ENCODE measurements at regions not wholly inside any gene's neighbourhood (a gene's known extent, or its start where the extent isn't known, plus 50 kb on each side); places are given as distances from the start of the nearest gene placed in this dataset.

DNA sequence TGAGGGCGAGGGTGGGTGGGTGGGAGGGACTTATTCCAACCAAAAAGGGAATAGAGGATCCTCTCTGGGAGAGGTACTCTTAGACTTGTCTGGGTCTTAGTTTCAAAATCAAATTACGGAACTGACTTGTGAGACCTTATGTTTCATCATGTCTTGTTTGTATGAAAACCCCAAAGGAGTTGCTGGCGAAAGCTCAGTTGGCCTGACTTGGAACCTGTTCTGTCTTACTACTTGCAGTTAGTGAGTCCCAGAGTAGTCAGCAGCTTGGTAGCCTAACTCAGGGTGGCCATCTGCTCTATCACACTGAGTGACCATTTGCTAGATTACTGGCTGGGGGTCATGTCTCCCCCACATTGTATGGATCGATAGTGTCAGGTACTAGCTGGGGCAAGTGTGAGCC, 114.9 kb upstream of the MOCS1 start:
- Histone ChIP-seq H3K9me3 (no peaks in the 10 kb centered on the region), H3K4me3 (no peak overlapping the region), H3K27ac (no peak overlapping the region), H3K27me3 (no peaks in the 10 kb centered on the region), H3K36me3 (no peaks in the 10 kb centered on the region), H3K4me1 (no peaks in the 10 kb centered on the region)
- TF ChIP-seq POLR2AphosphoS5 (IDR thresholded peaks at IDR 0.05) (no peak), EP300 (IDR thresholded peaks at IDR 0.05) (no peak), CTCF (IDR thresholded peaks at IDR 0.05) (no peak)
- DNase-seq, result no peak
- 91 to 93% methylated on average over 4 of the region's 4 CpGs for WGBS, 2 donors
- intact Hi-C loops (cut with DNase I), result no loop called here

DNA sequence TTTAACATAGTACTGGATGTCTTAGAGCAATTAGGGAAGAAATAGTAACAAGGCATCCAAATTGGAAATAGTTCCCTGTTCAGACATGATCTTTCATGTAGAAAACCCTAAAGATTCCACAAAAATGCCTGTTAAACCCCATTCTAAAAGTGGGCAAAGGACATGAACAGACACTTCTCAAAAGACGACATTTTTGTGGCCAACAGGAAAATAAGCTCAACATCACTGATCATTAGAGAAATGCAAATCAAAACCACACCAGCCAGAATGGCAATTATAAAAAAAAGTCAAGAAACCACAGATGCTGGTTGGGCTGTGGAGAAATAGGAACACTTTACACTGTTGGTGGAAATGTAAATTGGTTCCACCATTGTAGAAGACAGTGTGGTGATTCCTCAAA, 109.9 kb upstream of the MOCS1 start:
- DNase-seq, result no peak
- H3K36me3 ChIP-seq, result no peaks in the 10 kb centered on the region
- no peak overlapping the region for H3K27ac ChIP-seq
- H3K9me3 ChIP-seq, result peaks cover 0 to 3% (median 0%) of the 10 kb centered on the region in 4 donors
- intact Hi-C loops (cut with DNase I), result no loop called here
- 65 to 84% methylated on average over 1 of the region's 1 CpG for WGBS, 2 donors
- no peaks in the 10 kb centered on the region for H3K27me3 ChIP-seq
- TF ChIP-seq POLR2A (IDR thresholded peaks at IDR 0.05) (no peak), POLR2AphosphoS5 (IDR thresholded peaks at IDR 0.05) (no peak), CTCF (IDR thresholded peaks at IDR 0.05) (no peak), EP300 (IDR thresholded peaks at IDR 0.05) (no peak)
- H3K4me3 ChIP-seq, result no peak overlapping the region
- H3K4me1 ChIP-seq, result no peaks in the 10 kb centered on the region

DNA sequence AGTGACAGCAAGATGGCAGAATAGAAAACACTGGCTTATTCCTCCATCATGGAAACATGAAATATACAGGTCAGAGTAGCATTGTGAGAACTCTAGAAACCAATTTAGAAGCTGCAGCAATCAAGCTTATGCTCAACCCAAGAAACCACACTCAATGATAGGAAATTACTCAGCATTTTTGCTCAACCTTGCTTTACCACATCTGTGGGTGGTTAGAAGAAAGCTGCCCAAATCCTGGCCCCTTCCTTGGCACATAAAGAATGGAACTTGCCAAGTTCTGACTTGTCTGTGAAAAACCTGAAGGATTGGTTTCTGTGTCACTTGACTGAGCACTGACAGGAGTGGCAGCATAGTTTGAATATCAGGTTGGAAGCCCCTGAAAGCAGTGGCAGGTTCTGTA, 108.0 kb upstream of the MOCS1 start:
- no peaks in the 10 kb centered on the region for H3K27me3 ChIP-seq
- H3K27ac ChIP-seq, result no peak overlapping the region
- intact Hi-C loops (cut with DNase I), result no loop called here
- DNase-seq, result no peak
- H3K36me3 ChIP-seq, result no peaks in the 10 kb centered on the region
- H3K4me3 ChIP-seq, result no peak overlapping the region
- no peaks in the 10 kb centered on the region for H3K4me1 ChIP-seq
- TF ChIP-seq POLR2AphosphoS5 (IDR thresholded peaks at IDR 0.05), result no peak
- TF ChIP-seq CTCF (IDR thresholded peaks at IDR 0.05), result no peak
- no peak for TF ChIP-seq POLR2A (IDR thresholded peaks at IDR 0.05)
- no peak for TF ChIP-seq EP300 (IDR thresholded peaks at IDR 0.05)
- H3K9me3 ChIP-seq, result peaks cover 0 to 3% (median 0%) of the 10 kb centered on the region in 4 donors

DNA sequence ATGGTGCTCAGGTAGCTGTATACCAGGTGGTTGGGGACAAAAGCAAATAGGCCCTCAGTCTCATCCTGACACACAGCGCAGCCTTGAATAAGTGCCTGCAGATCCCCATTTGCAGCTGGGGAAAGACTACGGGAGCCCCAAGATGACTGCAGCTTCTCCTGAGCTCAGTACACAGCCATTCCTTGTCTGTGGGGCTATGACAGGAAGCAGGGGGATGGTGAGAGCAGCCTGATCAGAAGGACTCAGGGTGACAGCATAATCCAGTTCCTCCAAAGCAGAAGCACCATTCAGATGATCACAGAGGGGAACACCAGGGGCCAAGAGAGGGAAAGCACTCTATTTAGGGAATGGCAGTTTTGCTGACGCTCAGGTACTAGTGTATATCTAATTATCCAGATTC, 104.8 kb upstream of the MOCS1 start:
- no peaks in the 10 kb centered on the region for H3K36me3 ChIP-seq
- DNase-seq, result no peak
- no peak overlapping the region for H3K4me3 ChIP-seq
- 74 to 89% methylated on average over 3 of the region's 3 CpGs for WGBS, 2 donors
- H3K9me3 ChIP-seq, result peaks cover 0 to 3% (median 0%) of the 10 kb centered on the region in 4 donors
- no peak for TF ChIP-seq POLR2AphosphoS5 (IDR thresholded peaks at IDR 0.05)
- TF ChIP-seq EP300 (IDR thresholded peaks at IDR 0.05), result no peak
- TF ChIP-seq CTCF (IDR thresholded peaks at IDR 0.05), result no peak
- no peak for TF ChIP-seq POLR2A (IDR thresholded peaks at IDR 0.05)
- H3K27ac ChIP-seq, result no peak overlapping the region
- no peaks in the 10 kb centered on the region for H3K4me1 ChIP-seq
- H3K27me3 ChIP-seq, result no peaks in the 10 kb centered on the region
- intact Hi-C loops (cut with DNase I), result no loop called here

DNA sequence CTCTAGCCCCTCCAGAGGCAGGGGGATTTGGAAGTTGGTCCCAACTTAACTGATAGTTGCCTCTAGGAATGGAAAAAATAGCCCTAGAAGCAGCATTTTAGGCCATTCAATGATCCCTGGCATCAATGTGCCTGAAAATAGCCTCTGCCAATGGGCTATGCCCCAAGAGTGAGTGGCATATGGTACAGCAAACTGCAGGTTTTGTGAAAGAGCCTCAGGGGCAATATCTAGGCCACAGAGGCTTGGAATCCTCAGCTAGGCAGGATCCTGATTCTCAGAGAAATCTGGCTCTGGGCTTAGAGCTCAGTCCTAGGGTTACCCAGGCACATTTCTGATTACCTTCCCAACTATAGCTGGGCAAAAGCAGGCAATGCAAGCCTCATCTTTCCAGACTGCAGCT, 104.4 kb upstream of the MOCS1 start:
- no peak overlapping the region for H3K4me3 ChIP-seq
- TF ChIP-seq CTCF (IDR thresholded peaks at IDR 0.05) (no peak), POLR2A (IDR thresholded peaks at IDR 0.05) (no peak), POLR2AphosphoS5 (IDR thresholded peaks at IDR 0.05) (no peak), EP300 (IDR thresholded peaks at IDR 0.05) (no peak)
- no peaks in the 10 kb centered on the region for H3K4me1 ChIP-seq
- intact Hi-C loops (cut with DNase I), result no loop called here
- H3K9me3 ChIP-seq, result peaks cover 0 to 3% (median 0%) of the 10 kb centered on the region in 4 donors
- no peak for DNase-seq
- no peaks in the 10 kb centered on the region for H3K27me3 ChIP-seq
- H3K27ac ChIP-seq, result no peak overlapping the region
- no peaks in the 10 kb centered on the region for H3K36me3 ChIP-seq

All from sigmoid colon (tissue), 6 donors.